MCF 10A (cell line): ENCODE measurements at regions not wholly inside any gene's neighbourhood (a gene's known extent, or its start where the extent isn't known, plus 50 kb on each side); places are given as distances from the start of the nearest gene placed in this dataset.
"Not testable (repeated sequence)": the region's sequence is repeated elsewhere in the genome, so short reads cannot be mapped to it uniquely, and the experiment has no call there.

Source experiments
- BruUV-seq: library from RNA; stranded (reverse); fragments of 400-500 nt; replicated peaks from 2 replicates; lab custom pipeline; 2021; lab: Mats Ljungman, UMichigan
- CTCF ChIA-PET: fragments of 300-600 bp; sonication (Branson Sonifier 250); formaldehyde crosslinking; extraction: SDS; loops from one replicate; lab custom pipeline; 2021; ENCODE audit warnings: antibody characterized with exemption, inconsistent platforms; lab: Yijun Ruan, JAX
- POLR2A ChIA-PET: fragments of 300-600, 350-650 bp; sonication (Branson Sonifier 250); formaldehyde crosslinking; extraction: SDS; loops from one replicate; lab custom pipeline; 2020; ENCODE audit warnings: antibody characterized with exemption, inconsistent platforms; lab: Yijun Ruan, JAX
- DNase-seq: peaks from one replicate; pipeline ENCODE4 v3.0.0-alpha.2; 2018; ENCODE audit not compliant: unreplicated experiment
- H3K27ac Mint-ChIP-seq: one replicate; pipeline ENCODE4 v1.8.0; 2022; ENCODE audit warnings: mild to moderate bottlenecking, low read depth, mixed read lengths; ENCODE audit not compliant: unreplicated experiment
- H3K27me3 Mint-ChIP-seq: one replicate; pipeline ENCODE4 v1.8.0; 2022; ENCODE audit warnings: mixed read lengths; ENCODE audit not compliant: insufficient read depth, unreplicated experiment
- H3K36me3 Mint-ChIP-seq: one replicate; pipeline ENCODE4 v1.8.0; 2022; ENCODE audit warnings: mild to moderate bottlenecking, moderate library complexity, mixed read lengths; ENCODE audit not compliant: insufficient read depth, unreplicated experiment
- H3K4me1 Mint-ChIP-seq: one replicate; pipeline ENCODE4 v1.8.0; 2022; ENCODE audit warnings: mixed read lengths; ENCODE audit not compliant: insufficient read depth, unreplicated experiment
- H3K4me3 Mint-ChIP-seq: one replicate; pipeline ENCODE4 v1.8.0; 2022; ENCODE audit warnings: mild to moderate bottlenecking, moderate library complexity, mixed read lengths; ENCODE audit not compliant: unreplicated experiment
- H3K9me3 Mint-ChIP-seq: one replicate; pipeline ENCODE4 v1.8.0; 2022; ENCODE audit warnings: mixed read lengths; ENCODE audit not compliant: unreplicated experiment
- intact Hi-C: fragments of 100-400 bp; cut with micrococcal nuclease; formaldehyde crosslinking; loops from 2 replicates; pipeline ENCODE4 v1.14.1; 2022
- TF ChIP-seq, protein P1 (sequence below): fragments of 200-600 bp; IDR thresholded peaks from one replicate; pipeline ENCODE4 v1.8.0; 2022; ENCODE audit warnings: antibody characterized with exemption, mild to moderate bottlenecking; ENCODE audit not compliant: unreplicated experiment

DNA sequence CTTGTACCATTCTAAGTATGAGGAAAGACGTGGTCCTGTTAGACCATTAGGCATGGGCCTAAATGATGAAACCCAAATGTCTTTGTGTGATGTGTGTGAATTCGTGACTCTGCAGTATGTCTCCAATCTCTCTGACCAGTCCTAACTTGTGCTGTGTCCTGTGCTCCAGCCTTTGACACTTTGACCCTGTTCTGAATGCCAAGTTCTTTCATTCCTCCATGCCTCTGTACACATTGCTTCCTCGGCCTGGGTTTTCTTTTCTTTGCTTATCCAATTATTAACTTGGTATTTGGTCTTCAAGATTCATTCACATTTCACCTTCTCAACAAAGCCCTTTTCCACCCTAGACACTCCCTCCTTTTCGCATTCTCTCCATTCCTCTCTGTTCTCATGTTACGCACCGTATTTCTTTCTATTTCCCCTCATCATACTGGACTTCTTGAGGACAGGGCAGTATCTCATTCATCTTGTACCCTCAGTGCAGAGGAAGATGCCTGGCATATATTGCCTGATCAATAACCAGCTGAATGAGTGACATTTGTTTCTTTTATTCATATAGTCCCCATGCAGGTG is 138.7 kb downstream of the F11 start:
- Mint-ChIP-seq H3K36me3 (no peaks in the 10 kb centered on the region), H3K4me1 (no peaks in the 10 kb centered on the region), H3K9me3 (peaks cover 8% of the 10 kb centered on the region), H3K27ac (no peak overlapping the region), H3K27me3 (no peaks in the 10 kb centered on the region), H3K4me3 (no peak overlapping the region)
- intact Hi-C loops, result no loop called here
- TF ChIP-seq, protein P1, sequence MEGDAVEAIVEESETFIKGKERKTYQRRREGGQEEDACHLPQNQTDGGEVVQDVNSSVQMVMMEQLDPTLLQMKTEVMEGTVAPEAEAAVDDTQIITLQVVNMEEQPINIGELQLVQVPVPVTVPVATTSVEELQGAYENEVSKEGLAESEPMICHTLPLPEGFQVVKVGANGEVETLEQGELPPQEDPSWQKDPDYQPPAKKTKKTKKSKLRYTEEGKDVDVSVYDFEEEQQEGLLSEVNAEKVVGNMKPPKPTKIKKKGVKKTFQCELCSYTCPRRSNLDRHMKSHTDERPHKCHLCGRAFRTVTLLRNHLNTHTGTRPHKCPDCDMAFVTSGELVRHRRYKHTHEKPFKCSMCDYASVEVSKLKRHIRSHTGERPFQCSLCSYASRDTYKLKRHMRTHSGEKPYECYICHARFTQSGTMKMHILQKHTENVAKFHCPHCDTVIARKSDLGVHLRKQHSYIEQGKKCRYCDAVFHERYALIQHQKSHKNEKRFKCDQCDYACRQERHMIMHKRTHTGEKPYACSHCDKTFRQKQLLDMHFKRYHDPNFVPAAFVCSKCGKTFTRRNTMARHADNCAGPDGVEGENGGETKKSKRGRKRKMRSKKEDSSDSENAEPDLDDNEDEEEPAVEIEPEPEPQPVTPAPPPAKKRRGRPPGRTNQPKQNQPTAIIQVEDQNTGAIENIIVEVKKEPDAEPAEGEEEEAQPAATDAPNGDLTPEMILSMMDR, result no peak
- ChIA-PET POLR2A (no interaction called here), CTCF (interaction anchor here (0.6 kb wide), 1 partner anchor 103 kb away, joined by 4 read pairs; no protein-coding TSS in a partner anchor)
- no TSS peak for BruUV-seq
- no peak for DNase-seq

DNA sequence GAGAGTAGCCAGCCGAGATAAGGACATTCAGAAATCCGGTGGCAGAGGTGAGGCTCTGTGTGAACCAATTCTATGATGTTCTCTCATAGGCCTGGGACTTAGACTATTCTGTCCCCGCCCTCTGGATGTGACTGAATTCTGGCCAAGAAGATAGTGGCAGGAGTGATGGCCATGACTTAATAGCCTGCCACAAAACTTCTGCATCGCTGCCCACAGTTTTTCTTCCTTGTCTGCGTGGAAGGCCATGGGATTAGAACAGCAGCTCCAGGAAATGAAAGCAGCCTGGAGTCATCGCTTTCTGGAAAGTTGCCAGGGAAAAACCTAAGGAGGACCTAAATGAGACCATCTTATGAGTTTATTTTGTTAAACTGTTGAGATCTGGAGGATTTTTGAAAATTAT is 134.7 kb downstream of the F11 start:
- H3K36me3 Mint-ChIP-seq, result no peaks in the 10 kb centered on the region
- peak; percentile 44 for DNase-seq
- no peak overlapping the region for H3K27ac Mint-ChIP-seq
- TF ChIP-seq, protein P1, result no peak
- H3K4me1 Mint-ChIP-seq, result no peaks in the 10 kb centered on the region
- intact Hi-C loops, result no loop called here
- BruUV-seq, result no TSS peak
- no peak overlapping the region for H3K4me3 Mint-ChIP-seq
- H3K9me3 Mint-ChIP-seq, result peaks cover 2% of the 10 kb centered on the region
- ChIA-PET POLR2A (no interaction called here), CTCF (no interaction called here)
- H3K27me3 Mint-ChIP-seq, result no peaks in the 10 kb centered on the region

DNA sequence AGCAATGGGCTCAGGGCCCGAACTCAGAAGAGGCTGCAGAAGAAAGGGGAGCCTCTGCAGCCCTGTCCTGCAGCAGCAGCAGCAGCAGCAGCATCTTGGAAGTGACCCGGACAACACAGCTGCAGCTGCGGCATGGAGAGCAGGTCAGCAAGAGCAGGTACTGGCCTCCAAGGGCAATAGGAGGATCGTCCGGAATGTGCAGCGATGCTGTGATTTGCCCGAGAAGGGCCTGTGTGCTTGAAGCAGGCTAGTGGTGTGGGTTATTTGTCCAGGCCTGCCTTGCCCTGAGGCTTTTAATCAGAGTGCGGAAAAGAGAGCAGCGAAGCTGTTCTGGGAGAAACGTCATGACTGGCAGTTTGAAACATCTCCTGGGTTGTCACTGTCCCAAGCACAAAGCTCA is 126.0 kb downstream of the F11 start:
- CTCF ChIA-PET, result interaction anchor here (0.6 to 1.1 kb wide), 2 partner anchors 93 to 195 kb away, joined by 3 to 4 read pairs; no protein-coding TSS in a partner anchor
- H3K4me1 Mint-ChIP-seq, result no peaks in the 10 kb centered on the region
- H3K27ac Mint-ChIP-seq, result no peak overlapping the region

DNA sequence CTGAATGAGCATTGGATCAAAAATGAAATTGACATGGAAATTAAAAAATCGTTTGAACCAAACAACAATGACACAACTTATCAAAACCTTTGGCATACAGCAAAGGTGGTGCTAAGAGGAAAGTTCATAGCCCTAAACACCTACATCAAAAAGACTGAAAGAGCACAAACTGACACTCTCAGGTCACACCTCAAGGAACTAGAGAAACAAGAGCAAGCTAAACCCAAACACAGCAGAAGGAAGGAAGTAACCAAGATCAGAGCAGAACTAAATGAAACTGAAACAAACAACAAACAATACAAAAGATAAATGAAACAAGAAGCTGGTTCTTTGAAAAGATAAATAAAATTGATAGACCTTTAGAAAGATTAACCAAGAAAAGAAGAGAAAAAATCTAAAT is 118.3 kb downstream of the F11 start:
- H3K4me3 Mint-ChIP-seq, H3K9me3 Mint-ChIP-seq, DNase-seq, H3K36me3 Mint-ChIP-seq, POLR2A ChIA-PET, H3K4me1 Mint-ChIP-seq, H3K27me3 Mint-ChIP-seq, H3K27ac Mint-ChIP-seq, BruUV-seq, intact Hi-C loops: not testable (repeated sequence)
- CTCF ChIA-PET, result interaction anchor here (0.6 to 0.9 kb wide), 2 partner anchors 15 to 22 kb away, joined by 3 read pairs; no protein-coding TSS in a partner anchor

More for the DNA sequence above, 126.0 kb downstream of the F11 start:
- no peaks in the 10 kb centered on the region for H3K36me3 Mint-ChIP-seq
- no peaks in the 10 kb centered on the region for H3K27me3 Mint-ChIP-seq
- DNase-seq, result no peak
- intact Hi-C loops, result no loop called here
- BruUV-seq, result no TSS peak
- no peak overlapping the region for H3K4me3 Mint-ChIP-seq
- POLR2A ChIA-PET, result no interaction called here
- TF ChIP-seq, protein P1, result no peak
- H3K9me3 Mint-ChIP-seq, result no peaks in the 10 kb centered on the region
